Stimulated activated naive B cell treated with anti-CD40 and anti-IgM and Interleukin-4, amounts not matched to agents 10 μg/mL and 1 μg/mL and 100 μg/mL, for 72 hours (primary cell): ENCODE measurements at regions not wholly inside any gene's neighbourhood (a gene's known extent, or its start where the extent isn't known, plus 50 kb on each side); places are given as distances from the start of the nearest gene placed in this dataset.
"Not testable (repeated sequence)": the region's sequence is repeated elsewhere in the genome, so short reads cannot be mapped to it uniquely, and the experiment has no call there.

Experiments used
- ATAC-seq, 2 donors: fragments of 150-1000 bp; cut with Tn5 transposase; replicated peaks; 2 replicates each; pipeline ENCODE4 v1.10.0; 2021; ENCODE audit warnings: moderate library complexity in 1 of 2
- DNase-seq: peaks from one replicate; pipeline ENCODE4 v3.0.0; 2021
- H3K27ac Mint-ChIP-seq: one replicate; pipeline ENCODE4 v1.8.0; 2022; ENCODE audit warnings: mild to moderate bottlenecking, mixed read lengths
- H3K27me3 Mint-ChIP-seq, 2 donors: one replicate each; pipeline ENCODE4 v1.8.0; 2022; ENCODE audit warnings: mixed read lengths in 2 of 2
- H3K36me3 Mint-ChIP-seq, 2 donors: one replicate each; pipeline ENCODE4 v1.8.0; 2022; ENCODE audit warnings: mixed read lengths in 2 of 2, mild to moderate bottlenecking in 1 of 2
- H3K4me1 Mint-ChIP-seq, 2 donors: one replicate each; pipeline ENCODE4 v1.8.0; 2022; ENCODE audit warnings: mixed read lengths in 2 of 2, mild to moderate bottlenecking in 1 of 2
- H3K4me3 Mint-ChIP-seq, 2 donors: one replicate each; pipeline ENCODE4 v1.8.0; 2022; ENCODE audit warnings: mild to moderate bottlenecking in 2 of 2, mixed read lengths in 2 of 2, moderate library complexity in 1 of 2
- H3K9me3 Mint-ChIP-seq, 2 donors: one replicate each; pipeline ENCODE4 v1.8.0; 2022; ENCODE audit warnings: mixed read lengths in 2 of 2, mild to moderate bottlenecking in 1 of 2

GRCh38 chr9:115328677-115329076, 210.7 kb upstream of the TNC start:
- ATAC-seq = no peak
- Mint-ChIP-seq H3K4me3 (no peak overlapping the region), H3K36me3 (no peaks in the 10 kb centered on the region)

GRCh38 chr9:115333277-115334070, 215.5 kb upstream of the TNC start:
- ATAC-seq = no peak
- no peaks in the 10 kb centered on the region for H3K27me3 Mint-ChIP-seq
- no peaks in the 10 kb centered on the region for H3K36me3 Mint-ChIP-seq
- no peak overlapping the region for H3K27ac Mint-ChIP-seq
- H3K9me3 Mint-ChIP-seq = peaks cover 0 to 1% of the 10 kb centered on the region in 2 donors
- DNase-seq = no peak
- no peaks in the 10 kb centered on the region for H3K4me1 Mint-ChIP-seq
- H3K4me3 Mint-ChIP-seq = no peak overlapping the region

More at GRCh38 chr9:115328677-115329076, 210.7 kb upstream of the TNC start:
- H3K4me1 Mint-ChIP-seq = no peaks in the 10 kb centered on the region
- peaks cover 0 to 3% of the 10 kb centered on the region in 2 donors for H3K9me3 Mint-ChIP-seq
- no peaks in the 10 kb centered on the region for H3K27me3 Mint-ChIP-seq
- H3K27ac Mint-ChIP-seq = no peak overlapping the region
- DNase-seq = no peak

DNA sequence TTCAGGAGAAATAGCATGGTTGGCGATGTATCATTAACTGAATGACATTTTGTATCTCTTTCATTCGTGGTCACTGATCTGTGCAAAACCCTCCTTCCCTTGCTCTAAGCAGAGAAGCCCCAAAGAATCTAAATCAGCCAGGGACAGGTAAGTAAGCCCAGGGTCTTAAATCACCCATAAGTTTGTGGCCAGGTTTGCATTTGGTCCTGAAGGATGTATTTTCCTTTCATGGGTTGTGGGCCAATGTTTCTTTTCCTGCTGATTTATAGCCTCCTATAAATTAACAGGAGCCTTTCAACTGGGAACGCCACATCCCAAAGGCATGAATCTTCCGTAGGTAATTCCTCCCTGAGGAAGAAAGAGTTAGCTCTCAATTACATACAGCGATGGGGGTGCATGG, 217.5 kb upstream of the TNC start:
- ATAC-seq = no peak

DNA sequence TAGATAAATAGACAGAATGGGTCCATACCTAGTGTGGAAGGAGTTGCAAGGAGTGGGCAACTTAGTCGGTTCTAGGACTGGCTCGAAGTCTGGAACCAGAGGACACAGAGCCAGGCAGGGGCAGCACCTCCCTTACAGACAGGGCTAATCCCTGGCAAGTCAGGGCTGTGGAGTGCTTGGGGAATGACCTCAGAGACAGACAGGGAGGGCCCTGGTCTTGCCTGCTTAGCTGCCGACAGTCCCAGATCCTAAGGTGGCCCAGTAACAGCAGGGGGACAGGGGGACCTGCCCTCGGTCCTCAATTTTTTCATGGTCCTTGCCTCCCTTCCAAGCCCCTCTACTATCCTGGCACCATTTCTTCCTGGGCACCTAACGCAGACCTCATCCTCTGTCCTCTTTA, 222.4 kb upstream of the TNC start:
- H3K4me3 Mint-ChIP-seq = no peak overlapping the region
- ATAC-seq (no peak), DNase-seq (no peak)
- peaks cover 12 to 14% of the 10 kb centered on the region in 2 donors for H3K27me3 Mint-ChIP-seq
- H3K36me3 Mint-ChIP-seq = no peaks in the 10 kb centered on the region
- H3K9me3 Mint-ChIP-seq = no peaks in the 10 kb centered on the region
- H3K27ac Mint-ChIP-seq = no peak overlapping the region
- H3K4me1 Mint-ChIP-seq = no peaks in the 10 kb centered on the region

More for the DNA sequence above, 217.5 kb upstream of the TNC start:
- Mint-ChIP-seq H3K36me3 (no peaks in the 10 kb centered on the region), H3K27me3 (peaks cover 5 to 8% of the 10 kb centered on the region in 2 donors), H3K9me3 (peaks cover 0 to 1% of the 10 kb centered on the region in 2 donors), H3K4me3 (no peak overlapping the region), H3K27ac (no peak overlapping the region), H3K4me1 (no peaks in the 10 kb centered on the region)
- no peak for DNase-seq

DNA sequence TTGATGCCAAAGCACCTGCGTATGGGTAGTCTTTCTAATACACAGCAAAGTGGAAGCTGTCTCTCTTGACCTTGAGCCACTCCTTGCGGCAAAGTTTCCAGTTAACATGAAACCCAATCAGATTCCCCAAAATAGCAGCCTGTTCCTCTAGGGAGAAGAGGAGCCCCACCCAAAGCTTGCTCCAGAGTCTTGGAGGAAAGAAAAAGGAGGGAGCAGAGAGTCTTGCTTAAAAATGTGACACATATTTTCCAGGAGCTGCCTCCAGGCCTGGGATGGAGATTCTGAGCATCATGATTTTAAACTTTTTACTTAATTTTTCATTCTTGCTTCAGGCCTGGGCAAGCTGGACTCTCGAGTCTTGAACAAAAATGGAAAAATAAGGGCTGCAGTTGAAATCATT, 223.5 kb upstream of the TNC start:
- ATAC-seq (no peak), DNase-seq (no peak)
- no peaks in the 10 kb centered on the region for H3K36me3 Mint-ChIP-seq
- H3K27me3 Mint-ChIP-seq = peaks cover 12 to 14% of the 10 kb centered on the region in 2 donors
- H3K27ac Mint-ChIP-seq = no peak overlapping the region
- H3K4me1 Mint-ChIP-seq = no peaks in the 10 kb centered on the region
- H3K4me3 Mint-ChIP-seq = no peak overlapping the region
- peaks cover 0 to 1% of the 10 kb centered on the region in 2 donors for H3K9me3 Mint-ChIP-seq

DNA sequence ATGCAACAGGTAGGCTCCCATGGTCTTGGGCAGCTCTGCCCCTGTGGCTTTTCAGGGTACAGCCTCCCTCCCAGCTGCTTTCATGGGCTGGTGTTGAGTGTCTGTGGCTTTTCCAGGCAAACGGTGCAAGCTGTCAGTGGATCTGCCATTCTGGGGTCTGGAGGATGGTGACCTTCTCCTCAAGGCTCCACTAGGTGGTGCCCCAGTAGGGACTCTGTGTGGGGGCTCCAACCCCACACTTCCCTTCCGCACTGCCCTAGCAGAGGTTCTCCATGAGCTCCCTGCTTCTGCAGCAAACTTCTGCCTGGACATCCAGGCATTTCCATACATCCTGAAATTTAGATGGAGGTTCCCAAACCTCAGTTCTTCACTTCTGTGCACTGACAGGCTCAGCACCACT, 229.8 kb upstream of the TNC start:
- ATAC-seq, H3K4me1 Mint-ChIP-seq, H3K27ac Mint-ChIP-seq, H3K27me3 Mint-ChIP-seq, H3K4me3 Mint-ChIP-seq, DNase-seq, H3K9me3 Mint-ChIP-seq, H3K36me3 Mint-ChIP-seq: not testable (repeated sequence)

GRCh38 chr9:115348936-115349335, 231.0 kb upstream of the TNC start:
- ATAC-seq, H3K36me3 Mint-ChIP-seq, H3K27ac Mint-ChIP-seq, H3K4me1 Mint-ChIP-seq, H3K27me3 Mint-ChIP-seq, H3K4me3 Mint-ChIP-seq, DNase-seq, H3K9me3 Mint-ChIP-seq: not testable (repeated sequence)

DNA sequence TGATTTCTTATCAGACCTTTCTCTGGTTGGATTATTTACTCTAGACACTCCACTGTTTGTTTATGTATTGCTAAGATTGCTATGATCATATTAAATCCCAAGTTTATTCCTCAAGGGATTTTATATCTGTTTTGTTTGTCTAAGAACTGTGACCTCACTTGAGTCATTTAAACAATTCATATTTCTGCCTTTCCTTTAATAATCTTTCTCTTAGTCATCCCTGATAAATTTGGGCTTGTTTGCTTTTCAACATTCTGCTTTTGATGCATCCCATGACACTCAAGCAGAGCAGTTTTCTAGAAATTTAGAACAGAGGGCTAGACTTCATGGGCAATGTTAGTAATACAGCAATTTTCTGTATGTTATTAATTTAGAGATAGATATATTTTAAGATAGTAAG, 231.6 kb upstream of the TNC start:
- H3K9me3 Mint-ChIP-seq = peaks cover 4 to 8% of the 10 kb centered on the region in 2 donors
- H3K27me3 Mint-ChIP-seq = no peaks in the 10 kb centered on the region
- no peaks in the 10 kb centered on the region for H3K36me3 Mint-ChIP-seq
- no peaks in the 10 kb centered on the region for H3K4me1 Mint-ChIP-seq
- H3K4me3 Mint-ChIP-seq = no peak overlapping the region
- DNase-seq = no peak
- ATAC-seq = no peak
- H3K27ac Mint-ChIP-seq = no peak overlapping the region

DNA sequence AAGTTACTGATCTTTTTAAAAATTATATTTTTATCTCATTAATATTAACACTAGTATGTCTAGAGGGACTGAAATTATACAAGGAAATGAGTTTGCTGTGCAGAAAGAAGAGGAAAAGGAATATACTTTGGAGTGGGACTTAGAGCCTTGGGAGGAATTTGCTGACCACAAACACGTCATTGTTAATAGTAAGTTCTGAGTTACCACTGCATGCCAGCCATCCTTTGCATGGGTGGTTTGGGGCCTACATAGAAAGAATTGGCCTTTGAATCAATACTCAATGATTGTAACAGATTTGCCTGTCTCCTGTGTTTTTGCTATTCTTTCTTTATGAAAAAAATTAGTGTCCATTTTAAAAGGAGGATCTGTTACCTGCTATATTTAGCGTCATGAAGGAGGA, 232.6 kb upstream of the TNC start:
- DNase-seq (no peak), ATAC-seq (no peak)
- Mint-ChIP-seq H3K27ac (no peak overlapping the region), H3K9me3 (peaks cover 4 to 8% of the 10 kb centered on the region in 2 donors), H3K4me3 (no peak overlapping the region), H3K27me3 (no peaks in the 10 kb centered on the region), H3K36me3 (no peaks in the 10 kb centered on the region), H3K4me1 (no peaks in the 10 kb centered on the region)

GRCh38 chr9:115353681-115354080, 235.7 kb upstream of the TNC start:
- Mint-ChIP-seq H3K9me3 (peaks cover 2 to 3% of the 10 kb centered on the region in 2 donors), H3K27me3 (peaks cover 0 to 5% of the 10 kb centered on the region in 2 donors), H3K36me3 (no peaks in the 10 kb centered on the region), H3K27ac (no peak overlapping the region), H3K4me1 (no peaks in the 10 kb centered on the region), H3K4me3 (no peak overlapping the region)
- DNase-seq (no peak), ATAC-seq (no peak)

GRCh38 chr9:115357821-115358220, 239.9 kb upstream of the TNC start:
- DNase-seq = no peak
- Mint-ChIP-seq H3K4me1 (no peaks in the 10 kb centered on the region), H3K27me3 (peaks cover 0 to 5% of the 10 kb centered on the region in 2 donors), H3K27ac (no peak overlapping the region), H3K4me3 (no peak overlapping the region), H3K9me3 (no peaks in the 10 kb centered on the region), H3K36me3 (no peaks in the 10 kb centered on the region)
- ATAC-seq = no peak

- Mint-ChIP-seq H3K4me1 (no peaks in the 10 kb centered on the region), H3K27ac (no peak overlapping the region), H3K4me3 (no peak overlapping the region), H3K27me3 (peaks cover 0 to 5% of the 10 kb centered on the region in 2 donors), H3K36me3 (no peaks in the 10 kb centered on the region), H3K9me3 (no peaks in the 10 kb centered on the region)
- DNase-seq (no peak), ATAC-seq (no peak)
Observed at GRCh38 chr9:115359017-115359780, 241.2 kb upstream of the TNC start.

- no peaks in the 10 kb centered on the region for H3K9me3 Mint-ChIP-seq
- ATAC-seq = no peak
- no peaks in the 10 kb centered on the region for H3K36me3 Mint-ChIP-seq
- H3K4me1 Mint-ChIP-seq = no peaks in the 10 kb centered on the region
- no peak for DNase-seq
- H3K4me3 Mint-ChIP-seq = no peak overlapping the region
- no peak overlapping the region for H3K27ac Mint-ChIP-seq
- peaks cover 0 to 5% of the 10 kb centered on the region in 2 donors for H3K27me3 Mint-ChIP-seq
Observed at GRCh38 chr9:115360122-115360521, 242.2 kb upstream of the TNC start.

GRCh38 chr9:115362101-115362500, 244.1 kb upstream of the TNC start:
- no peaks in the 10 kb centered on the region for H3K4me1 Mint-ChIP-seq
- H3K9me3 Mint-ChIP-seq = no peaks in the 10 kb centered on the region
- no peak for DNase-seq
- H3K27ac Mint-ChIP-seq = no peak overlapping the region
- no peak for ATAC-seq
- H3K4me3 Mint-ChIP-seq = no peak overlapping the region
- peaks cover 0 to 5% of the 10 kb centered on the region in 2 donors for H3K27me3 Mint-ChIP-seq
- no peaks in the 10 kb centered on the region for H3K36me3 Mint-ChIP-seq

GRCh38 chr9:115362640-115363039, 244.7 kb upstream of the TNC start:
- Mint-ChIP-seq H3K4me1 (no peaks in the 10 kb centered on the region), H3K36me3 (no peaks in the 10 kb centered on the region), H3K27me3 (peaks cover 0 to 5% of the 10 kb centered on the region in 2 donors)

More at GRCh38 chr9:115362640-115363039, 244.7 kb upstream of the TNC start:
- no peak overlapping the region for H3K4me3 Mint-ChIP-seq
- no peak for ATAC-seq
- H3K9me3 Mint-ChIP-seq = no peaks in the 10 kb centered on the region
- no peak overlapping the region for H3K27ac Mint-ChIP-seq
- DNase-seq = no peak
